ENCODE measurements at regions not wholly inside any gene's neighbourhood (a gene's known extent, or its start where the extent isn't known, plus 50 kb on each side); places are given as distances from the start of the nearest gene placed in this dataset.

GRCh38 chr11:35088226-35088625 is 50.7 kb upstream of the CD44 start:
- no peak for DNase-seq
- Mint-ChIP-seq H3K4me3 (peak overlapping the region in 1 of 4 donors; percentile 65), H3K9me3 (no peaks in the 10 kb centered on the region), H3K36me3 (no peaks in the 10 kb centered on the region), H3K4me1 (peaks cover 16 to 62% (median 57%) of the 10 kb centered on the region in 4 donors), H3K27ac (peak overlapping the region; percentile 77 to 89 (median 84)), H3K27me3 (peaks cover 4% of the 10 kb centered on the region)
- Histone ChIP-seq H3K9me3 (ENCODE audit: control insufficient read depth in 2 of 2, low read length in 2 of 2) (no peaks in the 10 kb centered on the region), H3K36me3 (ENCODE audit: control insufficient read depth, insufficient read depth, low read length) (no peaks in the 10 kb centered on the region), H3K27ac (ENCODE audit: insufficient read depth, low read length, poor library complexity, severe bottlenecking) (no peak overlapping the region), H3K27me3 (ENCODE audit: control insufficient read depth, insufficient read depth, low read length) (no peaks in the 10 kb centered on the region), H3K4me1 (ENCODE audit: control insufficient read depth, insufficient read depth, low read length, poor library complexity, severe bottlenecking) (peaks cover 31% of the 10 kb centered on the region), H3K4me3 (ENCODE audit: low read depth, low read length) (no peak overlapping the region)
- ATAC-seq (ENCODE audit: low read depth in 2 of 2): no peak

GRCh38 chr11:35088676-35089075 is 50.3 kb upstream of the CD44 start:
- H3K27me3 Mint-ChIP-seq: peaks cover 4% of the 10 kb centered on the region
- Histone ChIP-seq H3K27ac (ENCODE audit: insufficient read depth, low read length, poor library complexity, severe bottlenecking) (no peak overlapping the region), H3K27me3 (ENCODE audit: control insufficient read depth, insufficient read depth, low read length) (no peaks in the 10 kb centered on the region), H3K4me1 (ENCODE audit: control insufficient read depth, insufficient read depth, low read length, poor library complexity, severe bottlenecking) (peaks cover 26% of the 10 kb centered on the region), H3K9me3 (ENCODE audit: control insufficient read depth in 2 of 2, low read length in 2 of 2) (no peaks in the 10 kb centered on the region), H3K4me3 (ENCODE audit: low read depth, low read length) (no peak overlapping the region), H3K36me3 (ENCODE audit: control insufficient read depth, insufficient read depth, low read length) (no peaks in the 10 kb centered on the region)
- peaks cover 16 to 57% (median 53%) of the 10 kb centered on the region in 4 donors for H3K4me1 Mint-ChIP-seq
- no peaks in the 10 kb centered on the region for H3K36me3 Mint-ChIP-seq
- H3K4me3 Mint-ChIP-seq: no peak overlapping the region
- H3K9me3 Mint-ChIP-seq: no peaks in the 10 kb centered on the region
- no peak for DNase-seq
- H3K27ac Mint-ChIP-seq: peak overlapping the region; percentile 74 to 89 (median 84)
- ATAC-seq (ENCODE audit: low read depth in 2 of 2): no peak

Measured in CD4-positive, CD25-positive, alpha-beta regulatory T cell (primary cell).